NB4 (cell line): ENCODE measurements at regions not wholly inside any gene's neighbourhood (a gene's known extent, or its start where the extent isn't known, plus 50 kb on each side); places are given as distances from the start of the nearest gene placed in this dataset.

Experiments
- MYC ChIP-seq: IDR thresholded peaks from 2 replicates; pipeline ENCODE4 v1.6.1; 2011; ENCODE audit warnings: low read depth, low read length
- POLR2A ChIP-seq: IDR thresholded peaks from 2 replicates; pipeline ENCODE4 v1.6.1; 2011; ENCODE audit warnings: mild to moderate bottlenecking; ENCODE audit not compliant: insufficient read length; ENCODE audit errors: extremely low read depth
- TF ChIP-seq, protein P1 (sequence below): IDR thresholded peaks from one replicate; pipeline ENCODE4 v1.5.1; 2012; ENCODE audit warnings: low read depth, low read length

DNA sequence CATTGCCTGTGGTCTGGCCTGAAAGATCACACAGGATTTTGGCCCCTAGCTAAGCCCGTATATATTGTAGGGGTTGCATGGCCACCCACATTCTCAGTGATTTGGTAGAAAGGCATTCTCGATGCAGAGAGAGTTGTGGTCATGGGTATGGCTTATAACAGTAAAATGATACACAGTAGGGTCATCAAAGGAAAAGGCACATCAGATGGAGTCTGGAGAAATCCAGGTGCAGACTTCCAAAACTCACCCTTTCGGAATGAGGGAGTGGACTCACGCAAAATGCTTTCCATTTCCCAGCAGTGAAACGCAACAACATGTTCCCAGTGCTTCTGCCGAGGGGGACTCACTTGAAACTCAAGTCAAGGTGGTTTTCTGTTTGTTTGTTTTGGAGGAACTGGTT is 802.5 kb upstream of the SLITRK1 start:
- TF ChIP-seq, protein P1, sequence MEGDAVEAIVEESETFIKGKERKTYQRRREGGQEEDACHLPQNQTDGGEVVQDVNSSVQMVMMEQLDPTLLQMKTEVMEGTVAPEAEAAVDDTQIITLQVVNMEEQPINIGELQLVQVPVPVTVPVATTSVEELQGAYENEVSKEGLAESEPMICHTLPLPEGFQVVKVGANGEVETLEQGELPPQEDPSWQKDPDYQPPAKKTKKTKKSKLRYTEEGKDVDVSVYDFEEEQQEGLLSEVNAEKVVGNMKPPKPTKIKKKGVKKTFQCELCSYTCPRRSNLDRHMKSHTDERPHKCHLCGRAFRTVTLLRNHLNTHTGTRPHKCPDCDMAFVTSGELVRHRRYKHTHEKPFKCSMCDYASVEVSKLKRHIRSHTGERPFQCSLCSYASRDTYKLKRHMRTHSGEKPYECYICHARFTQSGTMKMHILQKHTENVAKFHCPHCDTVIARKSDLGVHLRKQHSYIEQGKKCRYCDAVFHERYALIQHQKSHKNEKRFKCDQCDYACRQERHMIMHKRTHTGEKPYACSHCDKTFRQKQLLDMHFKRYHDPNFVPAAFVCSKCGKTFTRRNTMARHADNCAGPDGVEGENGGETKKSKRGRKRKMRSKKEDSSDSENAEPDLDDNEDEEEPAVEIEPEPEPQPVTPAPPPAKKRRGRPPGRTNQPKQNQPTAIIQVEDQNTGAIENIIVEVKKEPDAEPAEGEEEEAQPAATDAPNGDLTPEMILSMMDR, result no peak
- TF ChIP-seq POLR2A (no peak), MYC (no peak)
